ENCODE measurements at regions not wholly inside any gene's neighbourhood (a gene's known extent, or its start where the extent isn't known, plus 50 kb on each side); places are given as distances from the start of the nearest gene placed in this dataset.
"Not testable (repeated sequence)": the region's sequence is repeated elsewhere in the genome, so short reads cannot be mapped to it uniquely, and the experiment has no call there.

DNA sequence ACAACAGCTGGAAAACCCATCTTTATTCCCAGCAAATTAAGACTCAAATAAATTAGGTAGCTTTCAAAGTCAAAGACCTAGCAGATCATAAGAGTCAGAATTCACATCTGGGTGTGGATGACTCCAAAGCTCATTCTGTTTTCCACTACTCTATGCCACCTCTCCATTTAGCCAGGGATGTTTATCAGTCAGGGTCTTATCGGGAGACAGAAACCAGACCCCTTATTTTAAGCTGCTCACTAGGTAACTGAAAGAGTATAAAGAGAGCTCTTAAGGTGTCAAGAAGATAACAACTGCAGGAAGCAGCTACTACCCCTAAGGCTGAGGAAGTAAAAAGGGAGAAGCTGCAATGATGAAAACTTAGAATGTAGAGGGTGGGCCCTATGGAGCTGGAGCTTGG is 333.7 kb upstream of the KLF3 start:
- no peaks in the 10 kb centered on the region for H3K27me3 ChIP-seq (replicated peaks)
- H3K36me3 ChIP-seq: no peaks in the 10 kb centered on the region
- no peak for DNase-seq (ENCODE audit: low read depth in 1 of 2, low spot score in 2 of 2)
- H3K4me3 ChIP-seq: no peak overlapping the region
- no peaks in the 10 kb centered on the region for H3K4me1 ChIP-seq (replicated peaks)
- no peak overlapping the region for H3K27ac ChIP-seq
- H3K9me3 ChIP-seq (replicated peaks): no peaks in the 10 kb centered on the region

DNA sequence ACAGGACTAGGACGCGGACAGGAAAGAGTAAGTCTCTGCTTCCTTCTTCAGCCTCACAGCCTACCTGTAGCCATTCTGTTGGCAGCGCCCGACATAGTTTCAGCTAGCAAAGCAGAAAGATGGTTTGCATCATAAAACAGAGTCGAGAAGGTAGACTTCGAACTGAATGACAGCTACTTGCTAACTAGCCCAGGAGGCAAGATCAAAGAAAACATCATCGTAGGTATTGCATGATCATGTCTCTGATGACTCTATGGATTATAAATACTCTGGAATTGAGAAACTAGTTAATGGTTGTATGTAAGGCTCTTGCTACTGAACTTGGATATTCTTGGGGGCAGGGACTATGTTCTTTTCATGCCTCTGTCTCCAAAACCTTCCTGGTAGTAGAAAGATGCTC is 333.1 kb upstream of the KLF3 start:
- H3K36me3 ChIP-seq: no peaks in the 10 kb centered on the region
- H3K27ac ChIP-seq: no peak overlapping the region
- no peaks in the 10 kb centered on the region for H3K4me1 ChIP-seq (replicated peaks)
- no peaks in the 10 kb centered on the region for H3K9me3 ChIP-seq (replicated peaks)
- no peak for DNase-seq (ENCODE audit: low read depth in 1 of 2, low spot score in 2 of 2)
- H3K27me3 ChIP-seq (replicated peaks): no peaks in the 10 kb centered on the region
- no peak overlapping the region for H3K4me3 ChIP-seq

- no peak for DNase-seq (ENCODE audit: low read depth in 1 of 2, low spot score in 2 of 2)
- H3K4me1 ChIP-seq (replicated peaks): no peaks in the 10 kb centered on the region
- H3K9me3 ChIP-seq (replicated peaks): no peaks in the 10 kb centered on the region
- no peak overlapping the region for H3K27ac ChIP-seq
- H3K4me3 ChIP-seq: no peak overlapping the region
- no peaks in the 10 kb centered on the region for H3K36me3 ChIP-seq
- H3K27me3 ChIP-seq (replicated peaks): no peaks in the 10 kb centered on the region
Measured at GRCh38 chr4:38332699-38333098, 331.3 kb upstream of the KLF3 start.

GRCh38 chr4:38333219-38333618 is 330.8 kb upstream of the KLF3 start:
- Histone ChIP-seq H3K4me3 (no peak overlapping the region), H3K9me3 (replicated peaks) (no peaks in the 10 kb centered on the region), H3K36me3 (no peaks in the 10 kb centered on the region), H3K27me3 (replicated peaks) (no peaks in the 10 kb centered on the region), H3K27ac (no peak overlapping the region), H3K4me1 (replicated peaks) (no peaks in the 10 kb centered on the region)
- no peak for DNase-seq (ENCODE audit: low read depth in 1 of 2, low spot score in 2 of 2)

- Histone ChIP-seq H3K27me3 (replicated peaks) (no peaks in the 10 kb centered on the region), H3K9me3 (replicated peaks) (no peaks in the 10 kb centered on the region), H3K27ac (no peak overlapping the region), H3K36me3 (no peaks in the 10 kb centered on the region), H3K4me1 (replicated peaks) (no peaks in the 10 kb centered on the region), H3K4me3 (no peak overlapping the region)
- DNase-seq (ENCODE audit: low read depth in 1 of 2, low spot score in 2 of 2): no peak
Measured at GRCh38 chr4:38334791-38335190, 329.2 kb upstream of the KLF3 start.

GRCh38 chr4:38338939-38339338 is 325.1 kb upstream of the KLF3 start:
- not testable (repeated sequence) for H3K4me1 ChIP-seq (replicated peaks); H3K4me3 ChIP-seq; H3K9me3 ChIP-seq (replicated peaks); H3K27me3 ChIP-seq (replicated peaks); DNase-seq (ENCODE audit: low read depth in 1 of 2, low spot score in 2 of 2); H3K36me3 ChIP-seq; H3K27ac ChIP-seq

GRCh38 chr4:38343608-38344007 is 320.4 kb upstream of the KLF3 start:
- H3K27ac ChIP-seq: no peak overlapping the region
- H3K4me1 ChIP-seq (replicated peaks): no peaks in the 10 kb centered on the region
- no peaks in the 10 kb centered on the region for H3K9me3 ChIP-seq (replicated peaks)
- H3K4me3 ChIP-seq: no peak overlapping the region
- DNase-seq (ENCODE audit: low read depth in 1 of 2, low spot score in 2 of 2): no peak
- H3K27me3 ChIP-seq (replicated peaks): no peaks in the 10 kb centered on the region
- H3K36me3 ChIP-seq: no peaks in the 10 kb centered on the region

GRCh38 chr4:38344929-38345328 is 319.1 kb upstream of the KLF3 start:
- no peaks in the 10 kb centered on the region for H3K9me3 ChIP-seq (replicated peaks)
- H3K4me1 ChIP-seq (replicated peaks): no peaks in the 10 kb centered on the region
- no peaks in the 10 kb centered on the region for H3K36me3 ChIP-seq
- DNase-seq (ENCODE audit: low read depth in 1 of 2, low spot score in 2 of 2): no peak
- H3K27me3 ChIP-seq (replicated peaks): no peaks in the 10 kb centered on the region
- no peak overlapping the region for H3K4me3 ChIP-seq
- no peak overlapping the region for H3K27ac ChIP-seq

- no peaks in the 10 kb centered on the region for H3K36me3 ChIP-seq
- H3K9me3 ChIP-seq (replicated peaks): no peaks in the 10 kb centered on the region
- no peaks in the 10 kb centered on the region for H3K4me1 ChIP-seq (replicated peaks)
- H3K27me3 ChIP-seq (replicated peaks): no peaks in the 10 kb centered on the region
- no peak overlapping the region for H3K4me3 ChIP-seq
- H3K27ac ChIP-seq: no peak overlapping the region
- DNase-seq (ENCODE audit: low read depth in 1 of 2, low spot score in 2 of 2): no peak
Measured at GRCh38 chr4:38347251-38347650, 316.7 kb upstream of the KLF3 start.

GRCh38 chr4:38354421-38354820 is 309.6 kb upstream of the KLF3 start:
- H3K36me3 ChIP-seq: no peaks in the 10 kb centered on the region

DNA sequence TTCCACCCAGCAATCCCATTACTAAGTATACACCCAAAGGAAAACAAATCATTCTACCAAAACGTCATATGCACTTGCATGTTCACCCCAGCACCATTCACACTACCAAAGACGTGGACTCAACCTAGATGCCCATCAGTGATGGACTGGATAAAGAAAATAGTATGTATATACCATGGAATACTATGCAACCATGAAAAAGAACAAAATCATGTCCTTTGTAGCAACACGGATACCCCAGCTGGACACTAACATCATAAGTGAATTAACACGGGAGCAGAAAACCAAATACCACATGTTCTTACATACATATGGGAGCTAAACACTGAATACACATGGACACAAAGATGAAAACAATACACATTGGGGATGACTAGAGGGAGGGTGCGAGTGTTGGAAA is 309.1 kb upstream of the KLF3 start:
- Histone ChIP-seq H3K4me3 (no peak overlapping the region), H3K4me1 (replicated peaks) (no peaks in the 10 kb centered on the region), H3K27ac (no peak overlapping the region), H3K9me3 (replicated peaks) (no peaks in the 10 kb centered on the region), H3K36me3 (no peaks in the 10 kb centered on the region), H3K27me3 (replicated peaks) (no peaks in the 10 kb centered on the region)
- DNase-seq (ENCODE audit: low read depth in 1 of 2, low spot score in 2 of 2): no peak

More at GRCh38 chr4:38354421-38354820, 309.6 kb upstream of the KLF3 start:
- no peak overlapping the region for H3K27ac ChIP-seq
- DNase-seq (ENCODE audit: low read depth in 1 of 2, low spot score in 2 of 2): no peak
- H3K9me3 ChIP-seq (replicated peaks): no peaks in the 10 kb centered on the region
- H3K27me3 ChIP-seq (replicated peaks): no peaks in the 10 kb centered on the region
- H3K4me1 ChIP-seq (replicated peaks): no peaks in the 10 kb centered on the region
- H3K4me3 ChIP-seq: no peak overlapping the region

DNA sequence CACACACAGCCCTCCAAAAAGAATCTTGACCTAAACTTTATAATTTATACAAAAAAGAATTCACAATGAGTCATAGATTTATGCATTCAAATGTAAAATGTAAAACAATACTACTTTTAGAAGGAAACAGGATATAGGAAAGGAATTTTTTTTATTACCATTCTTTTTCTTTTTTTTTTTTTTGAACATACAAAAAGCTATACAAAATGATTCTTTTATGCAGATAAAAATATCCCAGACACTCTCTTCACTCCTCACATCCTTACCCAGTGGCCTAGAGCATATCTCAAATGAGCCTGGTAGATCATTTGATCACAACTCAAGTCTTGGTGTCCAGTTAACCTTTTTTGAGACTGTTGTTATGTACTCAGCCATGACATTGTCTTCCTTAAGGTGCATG is 307.3 kb upstream of the KLF3 start:
- Histone ChIP-seq H3K4me3 (no peak overlapping the region), H3K36me3 (no peaks in the 10 kb centered on the region), H3K9me3 (replicated peaks) (no peaks in the 10 kb centered on the region), H3K27me3 (replicated peaks) (no peaks in the 10 kb centered on the region), H3K4me1 (replicated peaks) (no peaks in the 10 kb centered on the region), H3K27ac (no peak overlapping the region)
- no peak for DNase-seq (ENCODE audit: low read depth in 1 of 2, low spot score in 2 of 2)

GRCh38 chr4:38357546-38357945 is 306.5 kb upstream of the KLF3 start:
- no peak for DNase-seq (ENCODE audit: low read depth in 1 of 2, low spot score in 2 of 2)
- H3K9me3 ChIP-seq (replicated peaks): no peaks in the 10 kb centered on the region
- H3K4me1 ChIP-seq (replicated peaks): no peaks in the 10 kb centered on the region
- H3K36me3 ChIP-seq: no peaks in the 10 kb centered on the region
- no peak overlapping the region for H3K27ac ChIP-seq
- H3K27me3 ChIP-seq (replicated peaks): no peaks in the 10 kb centered on the region
- no peak overlapping the region for H3K4me3 ChIP-seq

DNA sequence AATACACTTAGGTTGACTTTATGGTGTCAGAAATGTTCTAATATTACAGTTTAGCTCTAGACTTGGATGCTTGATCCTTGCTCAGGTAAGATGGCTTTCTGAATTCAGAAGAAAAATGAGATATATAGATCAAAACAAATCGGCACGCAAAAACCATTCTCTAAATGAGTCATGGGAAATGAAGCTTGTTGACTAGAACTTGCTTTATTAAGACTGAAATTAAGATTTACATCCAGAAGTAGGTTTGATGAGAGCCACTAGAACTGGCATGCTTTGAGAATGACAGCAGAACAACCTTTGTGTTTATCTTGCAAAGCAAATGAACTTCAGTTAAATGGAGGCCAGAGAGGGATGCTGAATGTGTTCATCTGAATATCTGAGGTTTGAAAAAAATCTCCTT is 304.9 kb upstream of the KLF3 start:
- no peaks in the 10 kb centered on the region for H3K27me3 ChIP-seq (replicated peaks)
- no peak overlapping the region for H3K4me3 ChIP-seq
- no peak for DNase-seq (ENCODE audit: low read depth in 1 of 2, low spot score in 2 of 2)
- no peaks in the 10 kb centered on the region for H3K36me3 ChIP-seq
- H3K27ac ChIP-seq: no peak overlapping the region
- H3K4me1 ChIP-seq (replicated peaks): no peaks in the 10 kb centered on the region
- no peaks in the 10 kb centered on the region for H3K9me3 ChIP-seq (replicated peaks)

GRCh38 chr4:38360201-38360600 is 303.8 kb upstream of the KLF3 start:
- H3K36me3 ChIP-seq: no peaks in the 10 kb centered on the region
- no peaks in the 10 kb centered on the region for H3K27me3 ChIP-seq (replicated peaks)
- no peak overlapping the region for H3K27ac ChIP-seq
- no peaks in the 10 kb centered on the region for H3K4me1 ChIP-seq (replicated peaks)
- DNase-seq (ENCODE audit: low read depth in 1 of 2, low spot score in 2 of 2): no peak
- no peaks in the 10 kb centered on the region for H3K9me3 ChIP-seq (replicated peaks)
- H3K4me3 ChIP-seq: no peak overlapping the region

All from SJSA1 (cell line).